Right lobe of liver (tissue), 4 donors: ENCODE measurements at regions not wholly inside any gene's neighbourhood (a gene's known extent, or its start where the extent isn't known, plus 50 kb on each side); places are given as distances from the start of the nearest gene placed in this dataset.

Source experiments
- CTCF ChIP-seq, 4 donors: fragments of 200-600 bp in 3 of 4; fragments of 450-650 bp in 1 of 4; IDR thresholded peaks; one replicate each; pipeline versions ENCODE4 v1.5.1 to v1.8.0; 2016 to 2022; ENCODE audit warnings: antibody characterized with exemption in 4 of 4, mild to moderate bottlenecking in 2 of 4
- POLR2A ChIP-seq: fragments of 450-650 bp; IDR thresholded peaks from one replicate; pipeline ENCODE4 v1.6.1; 2017; ENCODE audit warnings: antibody characterized with exemption, mild to moderate bottlenecking
- donor health status: DM: no; HTN: no; CAD: no.
- donor health status: DM: no; HTN: no; CAD: no.
- donor health status: DM: no; HTN: yes; CAD: no.

- TF ChIP-seq POLR2A (no peak), CTCF (IDR thresholded peaks at IDR 0.05) (peak; percentile 38 to 70 (median 57))
Measured at GRCh38 chr4:41853973-41854372, 81.3 kb upstream of the TMEM33 start.
